GM12892 (cell line): ENCODE measurements at regions not wholly inside any gene's neighbourhood (a gene's known extent, or its start where the extent isn't known, plus 50 kb on each side); places are given as distances from the start of the nearest gene placed in this dataset.

Experiments used
- POLR2A ChIP-seq: IDR thresholded peaks from 2 replicates; pipeline ENCODE4 v1.6.1; 2011; ENCODE audit warnings: low read depth, low read length, control low read depth
- POLR2AphosphoS5 ChIP-seq: IDR thresholded peaks from 2 replicates; pipeline ENCODE4 v1.6.1; 2011; ENCODE audit warnings: low read depth, low read length, control low read depth

DNA sequence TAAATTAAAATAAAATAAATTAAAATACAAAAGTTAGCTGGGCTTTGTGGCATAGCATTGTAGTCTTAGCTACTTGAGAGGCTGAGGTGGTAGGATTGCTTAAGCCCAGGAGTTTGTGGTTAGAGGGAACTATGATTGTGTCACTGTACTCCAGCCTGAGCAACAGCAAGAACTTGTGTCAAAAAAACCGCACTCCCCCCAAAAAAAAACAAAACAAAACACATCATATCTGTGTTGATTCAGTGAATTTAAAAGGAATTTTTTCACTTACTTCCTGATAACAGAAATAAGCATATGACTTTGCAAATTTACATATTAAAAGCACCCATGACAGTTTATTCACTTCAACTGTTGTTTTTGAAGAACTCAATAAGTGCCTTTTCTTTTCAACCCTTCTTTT, 68.1 kb upstream of the PELI1 start:
- no peak for TF ChIP-seq POLR2AphosphoS5
- TF ChIP-seq POLR2A, result no peak
